ENCODE measurements at regions not wholly inside any gene's neighbourhood (a gene's known extent, or its start where the extent isn't known, plus 50 kb on each side); places are given as distances from the start of the nearest gene placed in this dataset.

DNA sequence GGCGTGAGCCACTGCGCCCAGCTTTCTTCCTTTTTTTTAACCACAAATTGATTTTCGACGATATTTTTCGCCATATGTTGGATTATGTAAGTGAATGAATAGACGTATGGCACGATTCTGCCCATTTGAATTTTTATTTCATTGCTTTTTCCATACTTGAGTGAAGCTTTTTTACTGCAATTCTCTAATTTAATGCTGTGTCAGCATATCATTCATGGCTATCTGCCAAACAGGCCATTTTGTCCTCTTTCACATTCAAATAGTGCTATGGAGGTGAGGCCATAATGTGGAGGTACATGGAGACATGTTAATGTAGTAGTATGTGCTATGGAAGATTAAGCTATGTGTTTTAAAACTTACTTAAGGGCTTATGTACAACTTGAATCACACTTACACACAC lies 152.1 kb upstream of the TUSC1 start:
- Histone ChIP-seq H3K79me2 (ENCODE audit: insufficient read depth, low read depth) (no peaks in the 10 kb centered on the region), H3K27me3 (ENCODE audit: insufficient read depth, low read depth) (no peaks in the 10 kb centered on the region), H3K36me3 (ENCODE audit: insufficient read depth) (no peaks in the 10 kb centered on the region), H3K9ac (no peak overlapping the region), H3K4me2 (no peak overlapping the region), H3K27ac (no peak overlapping the region), H2AFZ (ENCODE audit: low read depth) (no peak overlapping the region), H3K4me3 (IDR thresholded peaks at IDR 0.05; ENCODE audit: insufficient read depth, low read depth, low read length) (no peak overlapping the region), H3K4me1 (ENCODE audit: low read depth, poor library complexity, severe bottlenecking) (no peaks in the 10 kb centered on the region), H4K20me1 (ENCODE audit: insufficient read depth) (no peaks in the 10 kb centered on the region)
- TF ChIP-seq CTCF (conservative IDR thresholded peaks at IDR 0.05; ENCODE audit: low read depth, low read length) = no peak

DNA sequence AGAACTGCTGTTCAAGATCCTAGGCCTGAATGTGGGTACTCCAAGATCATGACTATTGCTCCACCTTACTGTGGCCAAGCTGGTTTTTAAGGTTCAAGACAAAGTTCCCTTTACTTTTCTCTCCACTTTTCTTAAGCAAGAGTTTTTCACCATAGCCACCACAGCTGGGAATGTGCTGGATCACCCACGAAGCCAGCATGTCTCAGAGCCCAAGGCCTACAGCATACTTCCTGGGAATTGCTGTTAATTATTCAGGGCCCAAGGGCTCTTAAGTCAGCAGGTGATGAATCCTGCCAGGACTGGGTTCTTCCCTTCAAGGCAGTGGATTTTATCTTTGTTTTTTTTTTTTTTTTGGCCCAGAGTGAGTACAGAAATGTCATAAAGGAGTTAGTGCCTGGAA lies 149.4 kb upstream of the TUSC1 start:
- H3K9ac ChIP-seq = no peak overlapping the region
- no peak overlapping the region for H3K4me3 ChIP-seq (IDR thresholded peaks at IDR 0.05; ENCODE audit: insufficient read depth, low read depth, low read length)
- H3K36me3 ChIP-seq (ENCODE audit: insufficient read depth) = no peaks in the 10 kb centered on the region
- no peak overlapping the region for H2AFZ ChIP-seq (ENCODE audit: low read depth)
- no peaks in the 10 kb centered on the region for H4K20me1 ChIP-seq (ENCODE audit: insufficient read depth)
- no peaks in the 10 kb centered on the region for H3K4me1 ChIP-seq (ENCODE audit: low read depth, poor library complexity, severe bottlenecking)
- no peak overlapping the region for H3K4me2 ChIP-seq
- no peak overlapping the region for H3K27ac ChIP-seq
- H3K27me3 ChIP-seq (ENCODE audit: insufficient read depth, low read depth) = no peaks in the 10 kb centered on the region
- no peaks in the 10 kb centered on the region for H3K79me2 ChIP-seq (ENCODE audit: insufficient read depth, low read depth)
- TF ChIP-seq CTCF (conservative IDR thresholded peaks at IDR 0.05; ENCODE audit: low read depth, low read length) = no peak

DNA sequence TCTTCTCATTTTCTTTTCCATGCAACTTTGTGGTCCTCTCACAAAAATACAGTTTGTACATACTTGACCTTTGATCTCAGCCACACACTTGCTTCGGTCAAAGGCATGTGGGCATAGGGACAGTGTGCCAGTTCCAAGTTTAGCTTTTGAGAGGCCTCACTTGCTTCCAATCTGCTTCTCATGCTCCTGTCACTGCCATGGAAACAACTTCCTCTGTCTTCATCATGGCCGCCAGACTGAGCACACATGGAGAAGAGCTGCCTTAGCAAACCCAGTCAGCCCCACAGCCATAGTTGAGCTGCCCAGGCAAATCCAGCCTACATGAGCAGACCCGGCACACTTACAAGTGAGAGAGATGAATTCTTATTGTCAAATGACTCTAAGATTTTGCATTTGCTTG lies 138.2 kb upstream of the TUSC1 start:
- H3K4me2 ChIP-seq = no peak overlapping the region
- no peaks in the 10 kb centered on the region for H3K79me2 ChIP-seq (ENCODE audit: insufficient read depth, low read depth)
- H3K4me1 ChIP-seq (ENCODE audit: low read depth, poor library complexity, severe bottlenecking) = no peaks in the 10 kb centered on the region
- no peaks in the 10 kb centered on the region for H3K36me3 ChIP-seq (ENCODE audit: insufficient read depth)
- no peak for TF ChIP-seq CTCF (conservative IDR thresholded peaks at IDR 0.05; ENCODE audit: low read depth, low read length)
- no peaks in the 10 kb centered on the region for H4K20me1 ChIP-seq (ENCODE audit: insufficient read depth)
- H3K27me3 ChIP-seq (ENCODE audit: insufficient read depth, low read depth) = no peaks in the 10 kb centered on the region
- H2AFZ ChIP-seq (ENCODE audit: low read depth) = no peak overlapping the region
- H3K27ac ChIP-seq = no peak overlapping the region
- no peak overlapping the region for H3K9ac ChIP-seq
- no peak overlapping the region for H3K4me3 ChIP-seq (IDR thresholded peaks at IDR 0.05; ENCODE audit: insufficient read depth, low read depth, low read length)

DNA sequence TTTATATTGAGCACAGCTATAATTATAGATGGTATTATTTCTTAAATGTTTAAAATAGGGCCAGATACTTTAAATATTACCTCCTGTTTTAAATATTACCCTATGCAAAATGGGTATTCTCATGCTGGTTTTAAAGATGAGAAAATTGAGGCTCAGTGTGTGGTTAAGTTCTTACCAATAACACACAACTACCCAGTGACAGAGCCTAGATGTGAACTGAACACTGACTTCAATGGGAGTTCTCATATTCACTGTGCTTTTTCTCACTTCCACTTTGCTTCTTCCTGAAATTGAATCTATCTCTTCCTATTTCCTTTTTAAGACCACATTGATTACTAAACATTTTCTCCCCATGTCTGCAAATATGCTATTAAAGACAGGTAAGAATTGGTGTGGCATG lies 135.8 kb upstream of the TUSC1 start:
- no peak overlapping the region for H3K4me2 ChIP-seq
- no peak overlapping the region for H3K27ac ChIP-seq
- H4K20me1 ChIP-seq (ENCODE audit: insufficient read depth) = no peaks in the 10 kb centered on the region
- no peak overlapping the region for H3K4me3 ChIP-seq (IDR thresholded peaks at IDR 0.05; ENCODE audit: insufficient read depth, low read depth, low read length)
- no peaks in the 10 kb centered on the region for H3K4me1 ChIP-seq (ENCODE audit: low read depth, poor library complexity, severe bottlenecking)
- no peaks in the 10 kb centered on the region for H3K79me2 ChIP-seq (ENCODE audit: insufficient read depth, low read depth)
- no peak overlapping the region for H2AFZ ChIP-seq (ENCODE audit: low read depth)
- H3K9ac ChIP-seq = no peak overlapping the region
- TF ChIP-seq CTCF (conservative IDR thresholded peaks at IDR 0.05; ENCODE audit: low read depth, low read length) = no peak
- no peaks in the 10 kb centered on the region for H3K36me3 ChIP-seq (ENCODE audit: insufficient read depth)
- H3K27me3 ChIP-seq (ENCODE audit: insufficient read depth, low read depth) = no peaks in the 10 kb centered on the region

DNA sequence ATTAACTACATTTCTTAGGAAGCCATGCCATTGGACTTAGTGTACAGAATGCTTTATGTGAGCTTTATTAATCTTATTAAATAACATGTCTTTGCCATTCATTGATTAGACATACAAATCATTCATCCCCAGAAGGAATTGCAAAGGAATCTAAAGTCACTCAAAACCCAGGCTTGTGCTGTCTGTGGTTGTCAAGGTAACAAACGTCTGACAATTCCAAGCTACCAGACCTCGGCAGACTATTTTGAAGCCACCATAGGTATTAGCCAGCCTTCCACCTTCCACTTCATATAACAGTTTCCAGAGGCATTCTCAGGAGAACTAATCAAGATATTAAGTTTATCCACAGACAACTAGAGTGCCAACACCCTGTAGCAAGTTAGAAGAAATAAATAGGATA lies 135.2 kb upstream of the TUSC1 start:
- no peak overlapping the region for H3K9ac ChIP-seq
- H2AFZ ChIP-seq (ENCODE audit: low read depth) = no peak overlapping the region
- no peaks in the 10 kb centered on the region for H3K4me1 ChIP-seq (ENCODE audit: low read depth, poor library complexity, severe bottlenecking)
- no peaks in the 10 kb centered on the region for H3K79me2 ChIP-seq (ENCODE audit: insufficient read depth, low read depth)
- H3K27ac ChIP-seq = no peak overlapping the region
- H4K20me1 ChIP-seq (ENCODE audit: insufficient read depth) = no peaks in the 10 kb centered on the region
- no peak overlapping the region for H3K4me2 ChIP-seq
- no peaks in the 10 kb centered on the region for H3K36me3 ChIP-seq (ENCODE audit: insufficient read depth)
- TF ChIP-seq CTCF (conservative IDR thresholded peaks at IDR 0.05; ENCODE audit: low read depth, low read length) = no peak
- no peaks in the 10 kb centered on the region for H3K27me3 ChIP-seq (ENCODE audit: insufficient read depth, low read depth)
- H3K4me3 ChIP-seq (IDR thresholded peaks at IDR 0.05; ENCODE audit: insufficient read depth, low read depth, low read length) = no peak overlapping the region

Measured in KMS-11 (cell line).